ENCODE measurements at regions not wholly inside any gene's neighbourhood (a gene's known extent, or its start where the extent isn't known, plus 50 kb on each side); places are given as distances from the start of the nearest gene placed in this dataset.

DNA sequence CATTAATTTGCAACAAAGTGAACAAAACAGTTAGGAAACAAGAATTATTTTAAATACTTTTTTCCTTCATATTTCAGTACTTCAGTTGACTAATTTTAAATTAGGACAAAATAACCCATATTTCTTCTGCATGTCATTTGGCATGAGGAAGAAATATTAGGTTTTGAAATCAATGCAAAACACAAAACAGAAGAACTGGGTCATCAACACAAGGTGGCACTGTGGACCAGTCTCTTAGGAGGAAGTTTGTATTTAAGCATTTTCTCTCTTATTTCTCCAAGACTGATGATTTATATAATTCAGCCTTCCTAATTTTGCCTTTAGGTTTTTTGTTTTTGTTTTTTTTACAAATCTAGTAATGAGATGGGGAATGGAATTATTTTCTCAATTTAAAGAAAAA is 352.8 kb upstream of the KCNH7 start:
- no peak overlapping the region for H3K9ac ChIP-seq (ENCODE audit: low read length)
- no peaks in the 10 kb centered on the region for H3K9me3 ChIP-seq (ENCODE audit: insufficient read depth, low read length)
- no peaks in the 10 kb centered on the region for H3K36me3 ChIP-seq (ENCODE audit: low read length)
- H3F3A ChIP-seq (ENCODE audit: insufficient read depth), result no peaks in the 10 kb centered on the region
- H3K4me3 ChIP-seq (ENCODE audit: insufficient read depth, low read length, poor library complexity, severe bottlenecking), result no peak overlapping the region
- no peaks in the 10 kb centered on the region for H3K79me2 ChIP-seq (ENCODE audit: insufficient read depth, low read length)
- H3K27me3 ChIP-seq (ENCODE audit: low read length), result no peaks in the 10 kb centered on the region
- TF ChIP-seq EZH2phosphoT487 (conservative IDR thresholded peaks at IDR 0.05; ENCODE audit: low read length), result no peak
- TF ChIP-seq, protein P1, sequence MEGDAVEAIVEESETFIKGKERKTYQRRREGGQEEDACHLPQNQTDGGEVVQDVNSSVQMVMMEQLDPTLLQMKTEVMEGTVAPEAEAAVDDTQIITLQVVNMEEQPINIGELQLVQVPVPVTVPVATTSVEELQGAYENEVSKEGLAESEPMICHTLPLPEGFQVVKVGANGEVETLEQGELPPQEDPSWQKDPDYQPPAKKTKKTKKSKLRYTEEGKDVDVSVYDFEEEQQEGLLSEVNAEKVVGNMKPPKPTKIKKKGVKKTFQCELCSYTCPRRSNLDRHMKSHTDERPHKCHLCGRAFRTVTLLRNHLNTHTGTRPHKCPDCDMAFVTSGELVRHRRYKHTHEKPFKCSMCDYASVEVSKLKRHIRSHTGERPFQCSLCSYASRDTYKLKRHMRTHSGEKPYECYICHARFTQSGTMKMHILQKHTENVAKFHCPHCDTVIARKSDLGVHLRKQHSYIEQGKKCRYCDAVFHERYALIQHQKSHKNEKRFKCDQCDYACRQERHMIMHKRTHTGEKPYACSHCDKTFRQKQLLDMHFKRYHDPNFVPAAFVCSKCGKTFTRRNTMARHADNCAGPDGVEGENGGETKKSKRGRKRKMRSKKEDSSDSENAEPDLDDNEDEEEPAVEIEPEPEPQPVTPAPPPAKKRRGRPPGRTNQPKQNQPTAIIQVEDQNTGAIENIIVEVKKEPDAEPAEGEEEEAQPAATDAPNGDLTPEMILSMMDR (IDR thresholded peaks at IDR 0.05; ENCODE audit: insufficient read depth, low read length, poor library complexity, severe bottlenecking), result peak; percentile 31
- no peak overlapping the region for H3K4me2 ChIP-seq (ENCODE audit: low read depth, low read length, poor library complexity, severe bottlenecking)
- no peaks in the 10 kb centered on the region for H4K20me1 ChIP-seq (ENCODE audit: low read depth, low read length)
- H3K27ac ChIP-seq (ENCODE audit: low read depth, low read length), result no peak overlapping the region
- H2AFZ ChIP-seq (ENCODE audit: low read depth, low read length, severe bottlenecking), result no peak overlapping the region
- H3K9me2 ChIP-seq (replicated peaks; ENCODE audit: insufficient read depth, low read length), result no peaks in the 10 kb centered on the region

DNA sequence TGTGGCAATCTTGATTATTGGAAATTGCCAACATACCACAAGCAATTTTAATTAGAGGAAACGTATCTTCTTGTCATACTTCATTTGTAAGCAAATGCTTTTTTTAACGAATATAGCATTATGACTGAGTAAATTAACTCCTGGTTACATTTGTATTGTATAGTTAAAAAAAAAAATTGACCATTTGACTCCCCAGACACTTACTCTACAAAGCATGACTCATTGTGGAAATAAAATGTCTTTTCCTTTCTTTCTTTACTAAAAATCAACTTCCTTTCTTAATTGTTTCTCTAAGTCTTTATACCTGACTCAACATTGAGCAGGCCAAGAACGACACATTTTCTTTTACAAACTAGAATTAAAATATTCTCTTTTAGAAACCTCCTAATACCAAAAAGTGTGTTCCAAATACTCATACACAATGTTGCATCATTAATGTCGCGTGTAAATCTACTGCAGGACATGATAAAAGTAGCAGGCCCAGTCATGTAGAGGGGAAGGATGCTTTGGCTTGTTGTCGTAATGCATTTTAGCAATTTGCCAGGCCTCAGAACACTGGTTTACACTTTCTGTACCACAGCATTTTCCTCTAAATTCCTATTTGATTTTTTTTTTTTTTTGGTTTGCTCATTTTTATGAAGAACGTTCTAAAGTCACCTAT is 349.6 kb upstream of the KCNH7 start:
- Histone ChIP-seq H3K79me2 (ENCODE audit: insufficient read depth, low read length) (no peaks in the 10 kb centered on the region), H3K27me3 (ENCODE audit: low read length) (no peaks in the 10 kb centered on the region), H3K27ac (ENCODE audit: low read depth, low read length) (no peak overlapping the region), H3K36me3 (ENCODE audit: low read length) (no peaks in the 10 kb centered on the region), H3K9me3 (ENCODE audit: insufficient read depth, low read length) (no peaks in the 10 kb centered on the region), H3K4me3 (ENCODE audit: insufficient read depth, low read length, poor library complexity, severe bottlenecking) (no peak overlapping the region), H4K20me1 (ENCODE audit: low read depth, low read length) (no peaks in the 10 kb centered on the region), H3F3A (ENCODE audit: insufficient read depth) (no peaks in the 10 kb centered on the region), H3K9ac (ENCODE audit: low read length) (no peak overlapping the region), H3K4me2 (ENCODE audit: low read depth, low read length, poor library complexity, severe bottlenecking) (no peak overlapping the region), H3K9me2 (replicated peaks; ENCODE audit: insufficient read depth, low read length) (no peaks in the 10 kb centered on the region), H2AFZ (ENCODE audit: low read depth, low read length, severe bottlenecking) (no peak overlapping the region)
- TF ChIP-seq EZH2phosphoT487 (conservative IDR thresholded peaks at IDR 0.05; ENCODE audit: low read length), result no peak
- TF ChIP-seq, protein P1 (IDR thresholded peaks at IDR 0.05; ENCODE audit: insufficient read depth, low read length, poor library complexity, severe bottlenecking), result no peak

DNA sequence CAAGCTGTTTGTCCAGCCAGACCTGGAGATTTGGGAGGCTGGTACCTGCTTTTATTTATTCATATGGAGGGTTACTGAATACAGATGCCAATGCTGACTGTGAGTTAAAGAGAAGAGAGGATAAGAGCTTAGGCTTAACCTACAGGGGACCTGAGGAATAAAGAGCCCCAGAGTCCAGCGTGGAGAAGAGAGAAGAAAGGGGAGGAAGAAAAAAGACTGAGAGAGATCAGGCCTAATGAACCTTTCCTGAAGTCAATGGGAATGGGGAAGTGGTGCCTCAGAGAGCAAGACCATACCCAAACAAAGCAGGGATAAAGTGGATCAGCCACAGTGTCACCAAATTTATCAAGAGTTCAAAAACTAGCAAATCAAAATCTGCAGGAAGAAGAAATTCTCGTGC is 348.6 kb upstream of the KCNH7 start:
- Histone ChIP-seq H3K27me3 (ENCODE audit: low read length) (no peaks in the 10 kb centered on the region), H3K79me2 (ENCODE audit: insufficient read depth, low read length) (no peaks in the 10 kb centered on the region), H3K9me2 (replicated peaks; ENCODE audit: insufficient read depth, low read length) (no peaks in the 10 kb centered on the region), H3K36me3 (ENCODE audit: low read length) (no peaks in the 10 kb centered on the region), H3F3A (ENCODE audit: insufficient read depth) (no peaks in the 10 kb centered on the region), H4K20me1 (ENCODE audit: low read depth, low read length) (no peaks in the 10 kb centered on the region), H3K4me2 (ENCODE audit: low read depth, low read length, poor library complexity, severe bottlenecking) (no peak overlapping the region), H3K27ac (ENCODE audit: low read depth, low read length) (no peak overlapping the region), H3K9me3 (ENCODE audit: insufficient read depth, low read length) (no peaks in the 10 kb centered on the region), H3K9ac (ENCODE audit: low read length) (no peak overlapping the region), H2AFZ (ENCODE audit: low read depth, low read length, severe bottlenecking) (no peak overlapping the region), H3K4me3 (ENCODE audit: insufficient read depth, low read length, poor library complexity, severe bottlenecking) (no peak overlapping the region)
- TF ChIP-seq EZH2phosphoT487 (conservative IDR thresholded peaks at IDR 0.05; ENCODE audit: low read length), result no peak
- TF ChIP-seq, protein P1 (IDR thresholded peaks at IDR 0.05; ENCODE audit: insufficient read depth, low read length, poor library complexity, severe bottlenecking), result no peak
